Stimulated activated CD4-positive, alpha-beta T cell treated with anti-CD3 and anti-CD28 coated beads, Interleukin-15, amount 100 ng/mL, for 48 hours (primary cell): ENCODE measurements at regions not wholly inside any gene's neighbourhood (a gene's known extent, or its start where the extent isn't known, plus 50 kb on each side); places are given as distances from the start of the nearest gene placed in this dataset.
"Not testable (repeated sequence)": the region's sequence is repeated elsewhere in the genome, so short reads cannot be mapped to it uniquely, and the experiment has no call there.

Source experiments
- DNase-seq, 2 donors: peaks; one replicate each; pipeline ENCODE4 v3.0.0-alpha.2; 2020; ENCODE audit warnings: low read depth in 2 of 2

DNA sequence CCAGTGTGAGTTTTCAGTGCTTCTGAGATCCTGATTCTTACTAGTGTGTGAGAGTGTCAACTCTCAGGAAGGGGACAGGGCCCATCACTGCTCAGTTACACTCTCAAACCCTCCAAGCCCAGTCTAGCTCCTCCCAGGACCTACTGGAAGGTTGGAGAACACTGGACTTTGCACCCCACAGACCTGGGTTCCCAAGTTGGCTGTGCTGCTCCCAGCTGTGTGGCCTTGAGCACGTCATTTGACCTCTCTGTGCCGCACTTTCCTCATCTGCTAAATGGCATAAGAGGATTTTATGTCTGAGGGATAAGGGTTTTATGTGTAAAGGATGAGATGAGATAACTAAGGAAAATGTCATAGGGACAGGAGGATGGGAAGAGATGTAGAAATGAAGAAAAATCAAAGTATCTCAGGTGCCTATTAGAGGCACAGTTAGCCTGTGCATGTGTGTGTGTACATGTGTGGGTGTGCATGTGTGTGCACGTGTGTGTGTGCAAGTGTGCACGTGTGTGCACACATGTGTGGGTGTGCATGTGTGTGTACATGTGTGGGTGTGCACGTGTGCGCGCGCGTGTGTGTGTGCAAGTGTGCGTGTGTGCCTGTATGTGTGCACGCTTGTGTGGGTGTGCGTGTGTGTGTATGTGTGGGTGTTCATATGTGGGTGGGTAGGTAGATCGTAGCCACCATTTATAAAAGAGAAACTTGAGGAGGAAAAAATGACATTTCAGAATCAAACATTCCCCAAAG lies 108.0 kb upstream of the GRK3 start:
- DNase-seq = not testable (repeated sequence)

DNA sequence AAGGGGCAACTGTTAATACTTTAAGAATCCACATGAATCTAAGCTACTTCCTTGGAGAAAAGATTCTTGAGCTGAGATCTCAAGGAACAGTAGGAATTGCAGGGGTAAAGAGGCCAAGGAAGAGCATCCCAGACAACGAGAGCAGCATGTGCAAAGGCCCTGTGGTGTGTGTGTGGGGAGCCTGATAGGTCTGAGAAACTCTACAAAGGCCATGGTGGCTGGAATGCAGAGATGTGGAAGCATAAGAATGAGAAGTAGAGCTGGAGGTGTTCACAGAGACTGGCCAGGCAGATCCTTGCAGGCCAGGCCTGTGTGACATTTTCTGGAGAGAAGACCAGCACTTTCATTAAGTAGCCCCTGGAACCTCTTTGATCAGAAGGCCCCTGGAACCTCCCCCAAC lies 105.8 kb upstream of the GRK3 start:
- DNase-seq = not testable (repeated sequence)

DNA sequence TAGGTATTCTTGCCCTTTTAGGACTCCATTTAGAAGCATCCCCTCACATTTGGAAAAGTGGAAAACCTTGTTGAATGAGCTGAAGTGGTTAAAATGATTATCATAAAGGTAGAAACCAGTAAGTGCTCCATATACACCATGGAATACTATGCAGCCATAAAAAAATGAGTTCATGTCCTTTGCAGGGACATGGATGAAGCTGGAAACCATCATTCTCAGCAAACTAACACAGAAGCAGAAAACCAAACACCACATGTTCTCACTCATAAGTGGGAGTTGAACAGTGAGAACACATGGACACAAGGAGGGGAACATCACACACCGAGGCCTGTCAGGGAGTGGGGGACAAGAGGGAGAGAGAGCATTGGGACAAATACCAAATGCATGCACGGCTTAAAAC lies 103.8 kb upstream of the GRK3 start:
- DNase-seq = not testable (repeated sequence)

GRCh38 chr22:25461301-25461700 lies 103.2 kb upstream of the GRK3 start:
- DNase-seq = no peak

DNA sequence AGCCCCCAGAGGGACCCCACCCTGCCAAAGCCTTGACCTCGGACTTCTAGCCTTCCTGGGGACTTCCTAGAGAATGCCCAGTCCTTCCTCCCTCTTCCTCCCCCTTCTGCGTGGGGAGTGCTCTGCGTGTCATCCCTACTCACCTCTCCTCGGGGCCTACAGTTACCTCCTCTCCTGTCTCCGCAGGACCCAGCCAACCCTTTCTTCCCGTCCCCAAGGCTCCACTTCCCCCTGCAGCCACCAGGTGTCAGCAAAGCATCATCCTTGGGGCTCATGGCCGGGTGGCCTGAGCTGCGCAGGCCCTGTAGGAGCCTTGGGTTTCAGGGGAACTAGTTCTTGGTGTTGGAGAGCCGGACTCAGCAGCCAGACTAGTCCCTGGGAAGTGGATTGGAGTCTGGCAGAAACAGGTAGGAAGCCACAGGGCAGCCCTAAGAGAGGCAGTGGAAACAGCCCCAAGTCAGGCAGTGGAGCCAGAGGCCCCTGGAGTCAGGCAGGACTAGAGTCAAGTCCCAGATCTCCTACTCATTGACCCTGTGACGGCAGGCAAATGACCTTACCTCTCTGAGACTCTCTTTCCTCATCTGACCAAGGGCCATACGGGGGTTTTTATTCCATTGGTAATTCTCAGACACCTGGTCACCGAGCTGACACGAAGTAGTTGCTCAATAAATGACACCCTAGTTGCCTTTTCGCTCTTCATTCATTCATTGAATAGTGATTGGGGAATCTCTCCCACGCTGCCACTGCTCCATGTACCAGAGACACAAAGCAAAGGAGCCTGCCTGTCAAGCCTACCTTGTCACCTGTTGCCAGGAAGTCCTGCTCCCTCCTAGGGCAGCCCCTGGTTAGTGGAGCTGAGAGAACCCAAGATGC lies 101.8 kb upstream of the GRK3 start:
- DNase-seq = peak; percentile 51 to 71

DNA sequence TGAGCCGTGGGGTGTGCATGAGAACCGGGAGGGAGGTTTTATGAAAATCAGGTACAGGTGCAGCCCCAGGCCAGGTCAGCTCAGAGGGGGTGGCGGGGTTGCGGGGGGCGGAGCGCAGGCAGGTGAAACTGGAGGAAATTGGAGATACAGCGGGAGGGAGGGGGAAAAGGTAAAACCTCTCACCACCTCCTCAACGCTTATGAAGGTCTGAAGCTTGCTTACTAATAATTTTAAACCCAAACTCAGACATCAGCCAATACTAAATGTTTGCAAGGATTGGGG lies 101.2 kb upstream of the GRK3 start:
- DNase-seq = not testable (repeated sequence)

DNA sequence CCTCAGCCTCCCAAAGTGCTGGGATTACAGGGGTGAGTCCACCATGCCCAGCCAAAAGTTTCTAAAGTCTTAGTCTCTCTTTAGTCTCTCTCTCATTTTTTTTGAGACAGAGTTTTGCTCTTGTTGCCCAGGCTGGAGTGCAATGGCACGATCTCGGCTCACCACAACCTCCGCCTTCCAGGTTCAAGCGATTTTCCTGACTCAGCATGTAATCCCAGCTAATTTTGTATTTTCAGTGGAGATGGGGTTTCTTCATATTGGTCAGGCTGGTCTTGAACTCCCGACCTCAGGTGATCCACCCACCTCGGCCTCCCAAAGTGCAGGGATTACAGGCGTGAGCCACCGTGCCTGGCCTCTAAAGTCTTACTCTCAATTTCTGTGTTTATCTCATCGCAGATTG lies 100.1 kb upstream of the GRK3 start:
- DNase-seq = not testable (repeated sequence)

GRCh38 chr22:25465949-25466348 lies 98.5 kb upstream of the GRK3 start:
- DNase-seq = no peak

DNA sequence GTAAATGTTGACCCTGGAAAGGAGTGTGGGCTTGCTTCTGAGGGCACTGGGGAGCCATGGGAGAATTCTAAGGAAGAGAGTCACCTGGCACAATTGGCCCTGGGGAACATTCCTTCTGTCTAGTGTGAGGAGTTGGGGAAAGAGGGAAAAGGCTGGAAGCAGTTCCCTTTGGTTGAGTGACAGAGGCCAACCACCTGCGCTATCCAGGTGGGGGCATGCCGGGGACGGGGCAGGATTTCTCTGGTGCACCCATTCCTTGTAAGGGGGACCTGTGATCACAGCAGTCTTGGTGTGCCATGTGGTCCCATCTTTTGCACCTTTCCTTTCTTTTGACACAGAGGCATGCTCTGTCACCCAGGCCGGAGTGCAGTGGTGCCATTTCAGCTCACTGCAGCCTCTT lies 92.1 kb upstream of the GRK3 start:
- DNase-seq = no peak

DNA sequence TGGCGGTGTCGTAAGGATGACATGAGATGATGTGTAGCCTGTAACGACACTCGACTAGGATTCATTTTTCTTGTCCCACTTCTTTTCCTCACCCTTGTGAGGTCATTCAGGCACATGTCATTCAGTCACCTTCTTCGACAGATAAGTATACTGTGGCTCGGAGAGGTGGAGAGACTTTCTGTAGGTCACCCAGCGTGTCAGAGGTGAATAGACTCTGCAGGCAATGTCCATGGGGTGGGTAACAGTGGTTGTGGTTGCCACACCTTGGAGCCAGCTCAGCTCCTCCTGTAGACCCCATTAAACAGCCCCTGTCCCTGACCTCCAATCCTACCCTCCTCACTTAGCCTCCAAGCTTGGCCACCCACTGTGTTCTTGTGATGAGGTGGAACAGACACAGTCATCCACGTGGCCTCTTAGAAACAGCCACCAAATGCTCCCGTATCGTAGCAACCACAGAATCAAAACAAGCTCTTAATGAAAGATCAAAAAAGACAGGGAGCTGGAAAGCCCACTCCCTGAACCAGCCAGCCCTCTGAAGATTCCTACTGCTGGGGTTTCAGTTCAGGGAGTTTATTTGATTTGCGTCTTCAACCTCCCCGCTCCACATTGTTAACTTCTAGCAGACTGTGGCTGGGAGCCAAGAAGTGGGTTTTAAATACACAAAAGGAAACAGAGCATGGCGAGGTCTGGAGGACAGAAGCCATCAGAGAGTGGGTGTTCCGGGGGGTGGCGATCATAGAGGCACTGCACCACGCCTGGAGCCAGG lies 89.0 kb upstream of the GRK3 start:
- DNase-seq = no peak

- no peak for DNase-seq
Observed at GRCh38 chr22:25477358-25477757, 87.1 kb upstream of the GRK3 start.

- DNase-seq = no peak
Observed at GRCh38 chr22:25478111-25478510, 86.4 kb upstream of the GRK3 start.

DNA sequence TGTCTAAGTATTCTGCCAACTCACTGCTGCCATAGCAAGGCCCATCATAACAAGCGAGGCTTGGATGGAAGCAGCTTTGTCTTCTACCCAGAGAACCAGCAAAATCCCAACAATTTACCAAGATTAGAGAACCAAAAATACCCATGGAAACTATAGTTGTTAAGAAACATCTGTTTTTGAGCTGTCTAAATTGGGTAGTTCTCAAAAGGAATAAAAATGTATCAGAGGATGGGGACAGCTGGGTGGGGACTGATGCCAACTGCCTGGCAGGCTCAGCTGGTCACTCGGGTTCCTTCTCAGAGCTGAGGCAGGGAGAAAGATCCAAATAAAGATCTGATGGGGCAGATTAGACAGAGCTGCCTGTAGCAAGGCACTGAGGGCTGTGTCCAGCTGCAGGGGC lies 85.9 kb upstream of the GRK3 start:
- no peak for DNase-seq

GRCh38 chr22:25480868-25481267 lies 83.6 kb upstream of the GRK3 start:
- DNase-seq = not testable (repeated sequence)

DNA sequence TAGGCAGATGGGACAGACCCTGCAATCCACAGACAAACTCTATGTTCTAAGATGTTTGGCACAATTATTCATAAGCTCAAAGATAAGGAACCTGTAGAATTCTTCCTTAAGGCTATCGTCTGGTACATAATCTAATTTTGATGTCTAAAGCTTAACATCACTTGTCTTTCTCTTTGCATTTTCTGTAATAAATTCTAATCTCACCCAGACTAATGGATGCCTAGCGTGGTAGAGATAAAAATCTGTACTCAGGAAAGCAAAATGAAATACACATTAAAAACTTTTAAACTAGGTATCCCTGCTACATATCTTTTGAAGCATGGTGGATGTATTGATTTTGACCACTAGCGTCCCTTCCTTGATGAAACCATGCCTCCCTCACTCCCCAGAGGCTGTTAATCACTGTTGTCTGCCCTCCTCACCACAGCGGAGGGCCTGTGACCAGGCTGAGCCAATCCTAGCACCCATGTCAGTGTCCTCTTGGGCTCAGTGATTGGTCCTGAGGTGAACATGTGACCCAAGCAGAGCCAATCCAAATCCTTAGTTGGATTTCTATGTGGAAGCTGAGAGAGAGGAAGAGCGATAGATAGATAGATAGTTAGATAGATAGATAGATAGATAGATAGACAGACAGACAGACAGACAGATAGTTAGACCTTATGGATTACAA lies 82.2 kb upstream of the GRK3 start:
- no peak for DNase-seq

DNA sequence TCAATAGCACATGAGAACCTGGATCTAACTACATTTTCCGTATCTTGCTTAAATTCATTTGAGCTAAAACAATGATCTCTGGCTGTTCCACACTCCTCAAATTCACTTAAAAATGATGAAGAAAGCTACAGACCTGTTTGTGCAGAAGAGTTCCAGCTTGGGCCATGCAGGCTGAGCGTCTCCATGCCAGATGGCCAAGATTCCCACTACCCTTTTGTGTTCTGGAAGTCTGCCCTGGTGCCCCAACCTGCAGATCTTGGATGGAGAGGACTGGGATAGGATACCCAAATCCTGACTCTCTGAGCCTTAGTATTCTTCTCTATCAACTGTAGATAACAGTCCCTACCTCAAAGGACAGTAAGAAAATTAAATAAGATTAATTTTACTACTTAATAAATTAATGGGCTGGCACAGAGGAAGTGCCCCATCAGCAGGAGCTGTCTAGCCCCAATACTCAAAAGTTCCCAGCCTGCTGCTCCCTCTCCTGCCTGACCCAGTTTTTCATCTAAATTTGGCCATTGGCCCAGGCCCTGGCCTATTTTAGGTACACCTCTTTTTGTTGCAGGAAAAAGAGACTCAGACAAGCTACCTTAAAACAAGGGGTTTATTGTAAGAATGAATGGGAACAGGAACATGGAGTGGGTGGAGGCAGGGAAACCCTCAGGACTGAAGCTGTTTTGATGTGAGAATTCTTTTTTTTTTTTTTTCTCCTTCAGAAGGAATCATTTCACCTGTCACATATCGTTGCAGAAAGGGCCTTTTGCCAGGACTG lies 81.4 kb upstream of the GRK3 start:
- DNase-seq = no peak

GRCh38 chr22:25483931-25484330 lies 80.5 kb upstream of the GRK3 start:
- no peak for DNase-seq

- DNase-seq = peak; percentile 24 to 27
Observed at GRCh38 chr22:25484521-25485315, 79.8 kb upstream of the GRK3 start.

- peak; percentile 16 to 24 for DNase-seq
Observed at GRCh38 chr22:25485626-25486545, 78.6 kb upstream of the GRK3 start.
